ENCODE measurements at regions not wholly inside any gene's neighbourhood (a gene's known extent, or its start where the extent isn't known, plus 50 kb on each side); places are given as distances from the start of the nearest gene placed in this dataset.

DNA sequence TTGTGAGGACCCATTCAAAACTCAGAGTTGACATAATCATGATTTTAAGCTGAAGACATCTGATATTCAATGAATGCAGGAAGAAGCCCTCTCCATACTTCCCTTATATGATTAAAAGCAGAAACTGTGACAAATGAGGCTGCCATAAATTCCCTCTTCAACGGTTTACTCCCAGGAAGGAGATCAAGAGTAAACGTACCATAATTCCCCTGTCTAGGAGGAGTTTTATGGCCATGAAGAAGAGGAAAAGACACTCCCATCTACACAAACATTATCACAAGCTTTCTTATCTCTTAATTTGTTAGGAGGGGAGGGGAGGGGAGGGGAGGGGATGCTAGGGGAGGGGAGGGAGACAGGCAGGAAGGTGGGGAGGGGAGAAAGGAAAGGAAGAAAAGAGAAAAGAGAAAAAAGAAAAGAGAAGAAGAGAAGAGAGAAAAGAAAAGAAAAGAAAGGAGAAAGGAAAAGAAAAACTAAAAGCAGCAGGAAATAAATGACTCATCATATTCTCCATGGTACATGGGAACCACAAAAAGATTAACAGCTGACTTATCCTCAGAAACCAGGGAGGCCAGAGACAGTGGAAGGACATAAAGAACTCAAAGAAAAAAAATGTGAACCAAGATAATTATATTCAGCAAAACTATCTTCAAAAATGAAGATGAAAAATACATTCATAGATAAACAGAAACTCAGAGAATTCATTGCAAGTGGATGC is 121.6 kb downstream of the ALOX5 start:
- Histone ChIP-seq H3K9ac (ENCODE audit: low read length) (no peak overlapping the region), H3K4me3 (ENCODE audit: low read length) (no peak overlapping the region), H3K27ac (ENCODE audit: low read length) (no peak overlapping the region), H3K27me3 (ENCODE audit: insufficient read depth, low read depth, low read length) (no peaks in the 10 kb centered on the region), H3F3A (ENCODE audit: insufficient read depth, low read length, poor library complexity, severe bottlenecking) (no peaks in the 10 kb centered on the region), H3K36me3 (ENCODE audit: insufficient read depth, low read length) (no peaks in the 10 kb centered on the region), H3K9me3 (ENCODE audit: low read length) (no peaks in the 10 kb centered on the region), H3K9me2 (ENCODE audit: insufficient read depth, low read length) (no peaks in the 10 kb centered on the region), H4K20me1 (ENCODE audit: insufficient read depth) (no peaks in the 10 kb centered on the region), H3K79me2 (replicated peaks; ENCODE audit: insufficient read depth, low read length) (no peaks in the 10 kb centered on the region), H3K4me2 (ENCODE audit: low read length) (no peak overlapping the region), H2AFZ (ENCODE audit: low read depth, low read length) (no peak overlapping the region)
- TF ChIP-seq EZH2 (IDR thresholded peaks at IDR 0.05; ENCODE audit: borderline replicate concordance, insufficient read depth, low read length, poor library complexity, severe bottlenecking) (no peak), RAD21 (conservative IDR thresholded peaks at IDR 0.05) (no peak), TAF1 (IDR thresholded peaks at IDR 0.05; ENCODE audit: low read depth) (no peak), REST (IDR thresholded peaks at IDR 0.05; ENCODE audit: borderline replicate concordance) (no peak), SMC3 (conservative IDR thresholded peaks at IDR 0.05; ENCODE audit: poor library complexity) (no peak)
- TF ChIP-seq, protein P1, sequence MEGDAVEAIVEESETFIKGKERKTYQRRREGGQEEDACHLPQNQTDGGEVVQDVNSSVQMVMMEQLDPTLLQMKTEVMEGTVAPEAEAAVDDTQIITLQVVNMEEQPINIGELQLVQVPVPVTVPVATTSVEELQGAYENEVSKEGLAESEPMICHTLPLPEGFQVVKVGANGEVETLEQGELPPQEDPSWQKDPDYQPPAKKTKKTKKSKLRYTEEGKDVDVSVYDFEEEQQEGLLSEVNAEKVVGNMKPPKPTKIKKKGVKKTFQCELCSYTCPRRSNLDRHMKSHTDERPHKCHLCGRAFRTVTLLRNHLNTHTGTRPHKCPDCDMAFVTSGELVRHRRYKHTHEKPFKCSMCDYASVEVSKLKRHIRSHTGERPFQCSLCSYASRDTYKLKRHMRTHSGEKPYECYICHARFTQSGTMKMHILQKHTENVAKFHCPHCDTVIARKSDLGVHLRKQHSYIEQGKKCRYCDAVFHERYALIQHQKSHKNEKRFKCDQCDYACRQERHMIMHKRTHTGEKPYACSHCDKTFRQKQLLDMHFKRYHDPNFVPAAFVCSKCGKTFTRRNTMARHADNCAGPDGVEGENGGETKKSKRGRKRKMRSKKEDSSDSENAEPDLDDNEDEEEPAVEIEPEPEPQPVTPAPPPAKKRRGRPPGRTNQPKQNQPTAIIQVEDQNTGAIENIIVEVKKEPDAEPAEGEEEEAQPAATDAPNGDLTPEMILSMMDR (IDR thresholded peaks at IDR 0.05; ENCODE audit: poor library complexity, severe bottlenecking): no peak
